Keratinocyte (primary cell): ENCODE measurements at regions not wholly inside any gene's neighbourhood (a gene's known extent, or its start where the extent isn't known, plus 50 kb on each side); places are given as distances from the start of the nearest gene placed in this dataset.

Source experiments
- DNase-seq: peaks from one replicate; pipeline ENCODE4 v3.0.0-alpha.2; 2011; ENCODE audit warnings: low read depth, missing footprints, low spot score
- FAIRE-seq: peaks from 2 replicates; lab custom pipeline; 2011; peaks lifted over from hg19 to GRCh38; lab: Jason Lieb, UNC
- H2AFZ ChIP-seq: 2 replicates; pipeline ENCODE4 v1.6.0; 2012; ENCODE audit warnings: low read length, control low read depth, inconsistent platforms; ENCODE audit not compliant: control insufficient read depth
- H3K27ac ChIP-seq: 2 replicates; pipeline ENCODE4 v1.5.1; 2011; ENCODE audit warnings: low read length; ENCODE audit not compliant: control insufficient read depth, insufficient read depth
- H3K27me3 ChIP-seq: 3 replicates; pipeline ENCODE4 v1.6.0; 2011; ENCODE audit warnings: low read length; ENCODE audit not compliant: control insufficient read depth, insufficient read depth; ENCODE audit errors: extremely low read depth
- H3K36me3 ChIP-seq, 2 experiments: 2 replicates in 1 of 2; 3 replicates in 1 of 2; pipeline ENCODE4 v1.5.1; 2011; ENCODE audit warnings: low read length in 2 of 2, mild to moderate bottlenecking in 1 of 2; ENCODE audit not compliant: control insufficient read depth in 2 of 2, insufficient read depth in 2 of 2; ENCODE audit errors: extremely low read depth in 1 of 2
- H3K4me1 ChIP-seq: 3 replicates; pipeline ENCODE4 v1.5.1; 2011; ENCODE audit warnings: low read length; ENCODE audit not compliant: control insufficient read depth, insufficient read depth; ENCODE audit errors: extremely low read depth
- H3K4me2 ChIP-seq: 3 replicates; pipeline ENCODE4 v1.6.0; 2011; ENCODE audit warnings: low read depth, low read length; ENCODE audit not compliant: control insufficient read depth, insufficient read depth; ENCODE audit errors: extremely low read depth
- H3K4me3 ChIP-seq, 3 experiments: fragments of 200-600 bp in 1 of 3; sonication (generic) in 1 of 3; 2 replicates in 2 of 3; 3 replicates in 1 of 3; pipeline ENCODE4 v1.5.1; 2011 to 2016; ENCODE audit warnings: low read length in 3 of 3, mild to moderate bottlenecking in 3 of 3, control low read depth in 2 of 3, inconsistent platforms in 1 of 3, low read depth in 1 of 3, mixed read lengths in 1 of 3, mixed run types in 1 of 3, moderate library complexity in 1 of 3; ENCODE audit not compliant: control insufficient read depth in 2 of 3, insufficient read depth in 2 of 3; ENCODE audit errors: extremely low read depth in 1 of 3
- H3K79me2 ChIP-seq: 2 replicates; pipeline ENCODE4 v1.6.0; 2012; ENCODE audit warnings: low read length; ENCODE audit not compliant: control insufficient read depth, insufficient read depth
- H3K9ac ChIP-seq: 3 replicates; pipeline ENCODE4 v1.6.0; 2011; ENCODE audit warnings: low read length; ENCODE audit not compliant: control insufficient read depth, insufficient read depth; ENCODE audit errors: extremely low read depth
- H3K9me1 ChIP-seq: 3 replicates; pipeline ENCODE4 v1.6.0; 2011; ENCODE audit warnings: low read length; ENCODE audit not compliant: control insufficient read depth, insufficient read depth; ENCODE audit errors: extremely low read depth
- H3K9me3 ChIP-seq: 2 replicates; pipeline ENCODE4 v1.5.1; 2012; ENCODE audit warnings: low read depth, low read length; ENCODE audit not compliant: control insufficient read depth
- H4K20me1 ChIP-seq: 3 replicates; pipeline ENCODE4 v1.6.0; 2011; ENCODE audit warnings: low read length; ENCODE audit not compliant: control insufficient read depth, insufficient read depth; ENCODE audit errors: extremely low read depth
- EZH2 ChIP-seq: IDR thresholded peaks from one replicate; pipeline ENCODE4 v1.6.1; 2012; ENCODE audit warnings: inconsistent platforms, mild to moderate bottlenecking, low read length, moderate library complexity
- dilution Hi-C: fragments of 300-500 bp; cut with MboI; formaldehyde crosslinking; loops from one replicate; pipeline ENCODE4 v1.7.0; 2020; ENCODE audit warnings: low sequenced_read_pairs; ENCODE audit not compliant: extremely low pct_ligation_motif_present
- TF ChIP-seq, protein P1 (sequence below), 3 experiments: IDR thresholded peaks in 1 of 3; conservative IDR thresholded peaks in 1 of 3; optimal IDR thresholded peaks in 1 of 3; 2 replicates in 2 of 3; 3 replicates in 1 of 3; pipeline versions ENCODE3 to v1.5.1; 2011; ENCODE audit warnings: low read length in 3 of 3, mild to moderate bottlenecking in 3 of 3, moderate library complexity in 2 of 3, control low read depth in 1 of 3, inconsistent platforms in 1 of 3; ENCODE audit not compliant: insufficient read depth in 2 of 3; ENCODE audit errors: extremely low read depth in 1 of 3

DNA sequence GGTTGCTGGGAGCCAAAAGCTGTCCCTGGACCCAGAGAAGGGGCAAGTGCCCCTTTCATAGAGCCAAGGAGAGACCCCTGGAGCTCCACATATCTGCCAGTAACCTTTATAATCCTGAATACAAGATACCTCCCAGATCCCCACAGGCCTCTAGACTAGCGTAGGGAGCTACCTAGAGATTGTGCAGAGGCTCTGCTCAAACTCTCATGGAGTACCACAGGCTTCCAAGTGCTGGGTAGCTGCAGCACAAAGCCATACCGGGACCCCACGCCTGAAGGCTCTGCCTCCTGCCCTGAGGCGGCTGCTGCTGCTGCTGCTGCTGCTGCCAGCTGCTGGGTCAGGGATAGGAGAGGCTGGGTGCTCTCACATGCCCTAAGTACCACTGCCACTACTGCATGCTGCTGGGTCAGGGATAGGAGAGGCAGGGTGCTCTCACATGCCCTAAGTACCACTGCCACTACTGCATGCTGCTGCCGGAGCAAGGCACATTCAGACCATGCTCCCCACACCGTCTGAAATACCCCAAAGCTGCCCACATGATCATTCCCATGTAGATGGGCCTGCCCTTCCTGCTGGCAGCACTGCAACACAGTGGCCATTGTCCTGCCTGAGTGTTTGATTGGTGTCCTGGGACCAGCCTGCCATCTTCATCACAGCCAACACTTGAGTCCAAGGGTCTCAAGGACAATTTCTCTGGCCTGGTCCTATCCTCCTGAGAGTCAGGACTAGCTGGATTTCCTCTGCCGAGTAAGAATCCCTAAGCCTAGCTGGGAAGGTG is 1434.3 kb upstream of the ADGRB3 start:
- Histone ChIP-seq H3K9me3 (peaks cover 1% of the 10 kb centered on the region), H3K27ac (no peak overlapping the region), H3K9me1 (no peaks in the 10 kb centered on the region), H3K79me2 (no peaks in the 10 kb centered on the region), H3K4me3 (no peak overlapping the region), H3K36me3 (no peaks in the 10 kb centered on the region), H3K27me3 (no peaks in the 10 kb centered on the region), H3K9ac (no peak overlapping the region), H4K20me1 (no peaks in the 10 kb centered on the region), H2AFZ (no peak overlapping the region), H3K4me1 (no peaks in the 10 kb centered on the region), H3K4me2 (no peak overlapping the region)
- no peak for TF ChIP-seq EZH2
- TF ChIP-seq, protein P1, sequence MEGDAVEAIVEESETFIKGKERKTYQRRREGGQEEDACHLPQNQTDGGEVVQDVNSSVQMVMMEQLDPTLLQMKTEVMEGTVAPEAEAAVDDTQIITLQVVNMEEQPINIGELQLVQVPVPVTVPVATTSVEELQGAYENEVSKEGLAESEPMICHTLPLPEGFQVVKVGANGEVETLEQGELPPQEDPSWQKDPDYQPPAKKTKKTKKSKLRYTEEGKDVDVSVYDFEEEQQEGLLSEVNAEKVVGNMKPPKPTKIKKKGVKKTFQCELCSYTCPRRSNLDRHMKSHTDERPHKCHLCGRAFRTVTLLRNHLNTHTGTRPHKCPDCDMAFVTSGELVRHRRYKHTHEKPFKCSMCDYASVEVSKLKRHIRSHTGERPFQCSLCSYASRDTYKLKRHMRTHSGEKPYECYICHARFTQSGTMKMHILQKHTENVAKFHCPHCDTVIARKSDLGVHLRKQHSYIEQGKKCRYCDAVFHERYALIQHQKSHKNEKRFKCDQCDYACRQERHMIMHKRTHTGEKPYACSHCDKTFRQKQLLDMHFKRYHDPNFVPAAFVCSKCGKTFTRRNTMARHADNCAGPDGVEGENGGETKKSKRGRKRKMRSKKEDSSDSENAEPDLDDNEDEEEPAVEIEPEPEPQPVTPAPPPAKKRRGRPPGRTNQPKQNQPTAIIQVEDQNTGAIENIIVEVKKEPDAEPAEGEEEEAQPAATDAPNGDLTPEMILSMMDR (optimal IDR thresholded peaks at IDR 0.05 in 1 of 3, IDR thresholded peaks at IDR 0.05 in 1 of 3, conservative IDR thresholded peaks at IDR 0.05 in 1 of 3; ENCODE audit: extremely low read depth in 1 of 3, insufficient read depth in 2 of 3, low read length in 3 of 3) = no peak
- no peak for FAIRE-seq
- DNase-seq = no peak
- dilution Hi-C loops = no loop called here

DNA sequence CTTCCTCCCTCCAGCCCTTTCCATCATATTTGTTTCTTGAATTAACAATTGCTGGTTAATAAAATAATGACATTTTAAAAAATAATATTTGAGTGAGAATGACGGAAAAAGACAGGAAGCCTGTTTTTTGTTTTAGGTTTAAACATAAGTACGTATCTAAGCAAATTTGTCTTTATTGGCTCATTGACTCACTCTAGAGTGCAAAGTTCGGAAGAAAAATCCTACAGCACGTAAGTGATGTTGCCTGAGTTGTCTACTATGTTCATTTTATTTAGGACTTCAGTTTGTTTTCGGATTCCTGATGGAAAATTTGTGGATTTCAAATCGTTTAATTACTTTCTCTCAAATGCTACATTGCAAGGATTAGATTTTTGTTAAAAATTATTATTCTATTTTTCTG is 1435.7 kb upstream of the ADGRB3 start:
- no peak for DNase-seq
- Histone ChIP-seq H2AFZ (no peak overlapping the region), H3K27ac (no peak overlapping the region), H3K4me3 (no peak overlapping the region), H3K36me3 (no peaks in the 10 kb centered on the region), H3K4me2 (no peak overlapping the region), H3K4me1 (no peaks in the 10 kb centered on the region), H3K9me3 (peaks cover 4% of the 10 kb centered on the region), H3K9ac (no peak overlapping the region), H4K20me1 (no peaks in the 10 kb centered on the region), H3K27me3 (no peaks in the 10 kb centered on the region), H3K79me2 (no peaks in the 10 kb centered on the region), H3K9me1 (no peaks in the 10 kb centered on the region)
- dilution Hi-C loops = no loop called here
- no peak for FAIRE-seq
- TF ChIP-seq, protein P1 (optimal IDR thresholded peaks at IDR 0.05 in 1 of 3, IDR thresholded peaks at IDR 0.05 in 1 of 3, conservative IDR thresholded peaks at IDR 0.05 in 1 of 3; ENCODE audit: extremely low read depth in 1 of 3, insufficient read depth in 2 of 3, low read length in 3 of 3) = no peak
- TF ChIP-seq EZH2 = no peak
